GM19035 (cell line): ENCODE measurements at regions not wholly inside any gene's neighbourhood (a gene's known extent, or its start where the extent isn't known, plus 50 kb on each side); places are given as distances from the start of the nearest gene placed in this dataset.
"Not testable (repeated sequence)": the region's sequence is repeated elsewhere in the genome, so short reads cannot be mapped to it uniquely, and the experiment has no call there.

Experiments
- ATAC-seq: cut with Tn5 transposase; IDR thresholded peaks from one replicate; pipeline ENCODE4 v1.9.1; 2021; ENCODE audit not compliant: unreplicated experiment

GRCh38 chr9:15372455-15372854 is 50.2 kb upstream of the SNAPC3 start:
- ATAC-seq: no peak

- no peak for ATAC-seq
Observed at GRCh38 chr9:15371448-15371845, 51.2 kb upstream of the SNAPC3 start.

- ATAC-seq: no peak
Observed at GRCh38 chr9:15370466-15371447, 51.9 kb upstream of the SNAPC3 start.

- ATAC-seq: no peak
Observed at GRCh38 chr9:15369871-15370270, 52.8 kb upstream of the SNAPC3 start.

- no peak for ATAC-seq
Observed at GRCh38 chr9:15369238-15369637, 53.4 kb upstream of the SNAPC3 start.

GRCh38 chr9:15364975-15365553 is 57.6 kb upstream of the SNAPC3 start:
- not testable (repeated sequence) for ATAC-seq

GRCh38 chr9:15361737-15362136 is 54.7 kb upstream of the TTC39B start:
- ATAC-seq: no peak

GRCh38 chr9:15357050-15357653 is 50.1 kb upstream of the TTC39B start:
- ATAC-seq: peak; percentile 89
